HepG2 (cell line): ENCODE measurements at regions not wholly inside any gene's neighbourhood (a gene's known extent, or its start where the extent isn't known, plus 50 kb on each side); places are given as distances from the start of the nearest gene placed in this dataset.

Experiments used
- ATAC-seq: fragments of 200-7000 bp; cut with Tn5 transposase; 3 replicates; pipeline ENCODE4 v1.9.1; 2020; ENCODE audit warnings: mild to moderate bottlenecking, moderate library complexity
- BruUV-seq: library from RNA; stranded (reverse); fragments of 400-500 nt; replicated peaks from 2 replicates; lab custom pipeline; 2021; lab: Mats Ljungman, UMichigan
- CTCF ChIA-PET: fragments of 300-600 bp; formaldehyde crosslinking; extraction: SDS; loops from one replicate; lab custom pipeline; 2021; ENCODE audit warnings: low total read pairs, inconsistent platforms, low intra/inter-chr PET ratio; lab: Yijun Ruan, JAX
- POLR2A ChIA-PET: fragments of 350-600 bp; sonication (Branson Sonifier 250); formaldehyde crosslinking; loops from one replicate; lab custom pipeline; 2020; ENCODE audit warnings: antibody characterized with exemption, inconsistent platforms; lab: Yijun Ruan, JAX
- DNase-seq: peaks from one replicate; pipeline ENCODE4 v3.0.0-alpha.2; 2015; ENCODE audit warnings: low spot score
- FAIRE-seq: peaks from 3 replicates; lab custom pipeline; 2011; peaks lifted over from hg19 to GRCh38; lab: Jason Lieb, UNC
- H2AFZ ChIP-seq: one replicate; pipeline ENCODE4 v1.6.1; 2011; ENCODE audit warnings: low read length, inconsistent platforms
- H3K27ac ChIP-seq: fragments of 300-600 bp; 3 replicates; pipeline ENCODE4 v1.8.0; 2011; ENCODE audit warnings: mixed run types, mild to moderate bottlenecking, mixed read lengths, low read length, inconsistent platforms; ENCODE audit not compliant: insufficient read depth; ENCODE audit errors: extremely low read length
- H3K27me3 ChIP-seq, 2 experiments: fragments of 200-600 bp in 1 of 2; 2 replicates in 1 of 2; 3 replicates in 1 of 2; pipeline versions ENCODE4 v1.6.0 to v1.8.0; 2011; ENCODE audit warnings: low read length in 2 of 2, mild to moderate bottlenecking in 2 of 2, moderate library complexity in 2 of 2, inconsistent platforms in 1 of 2; ENCODE audit not compliant: insufficient read depth in 2 of 2, control insufficient read depth in 1 of 2
- H3K36me3 ChIP-seq, 2 experiments: fragments of 200-600 bp in 1 of 2; replicated peaks in 1 of 2; 2 replicates in 1 of 2; 3 replicates in 1 of 2; pipeline versions ENCODE4 v1.5.1 to v1.8.0; 2011; ENCODE audit warnings: low read length in 2 of 2, inconsistent platforms in 1 of 2; ENCODE audit not compliant: insufficient read depth in 2 of 2, control insufficient read depth in 1 of 2
- H3K4me1 ChIP-seq: 2 replicates; pipeline ENCODE4 v1.5.1; 2012; ENCODE audit warnings: low read length, inconsistent platforms; ENCODE audit not compliant: insufficient read depth
- H3K4me2 ChIP-seq: 2 replicates; pipeline ENCODE4 v1.6.0; 2011; ENCODE audit warnings: low read depth, low read length, inconsistent platforms
- H3K4me3 ChIP-seq, 3 experiments: fragments of 200-600 bp in 1 of 3; sonication (generic), shearing (Covaris generic) in 1 of 3; replicated peaks in 1 of 3; 2 replicates each; pipeline ENCODE4 v1.5.1; 2011 to 2016; ENCODE audit warnings: low read length in 3 of 3, inconsistent platforms in 2 of 3, low read depth in 2 of 3, mild to moderate bottlenecking in 2 of 3, control low read depth in 1 of 3, mixed read lengths in 1 of 3; ENCODE audit not compliant: insufficient read depth in 1 of 3
- H3K79me2 ChIP-seq: one replicate; pipeline ENCODE4 v1.6.1; 2011; ENCODE audit warnings: low read length, inconsistent platforms; ENCODE audit not compliant: insufficient read depth
- H3K9ac ChIP-seq: 2 replicates; pipeline ENCODE4 v1.6.0; 2011; ENCODE audit warnings: mild to moderate bottlenecking, low read depth, low read length, inconsistent platforms; ENCODE audit not compliant: insufficient read depth
- H3K9me3 ChIP-seq: 2 replicates; pipeline ENCODE4 v1.5.1; 2012; ENCODE audit warnings: mild to moderate bottlenecking, low read length
- H4K20me1 ChIP-seq: 2 replicates; pipeline ENCODE4 v1.6.0; 2011; ENCODE audit warnings: inconsistent platforms, mild to moderate bottlenecking, low read length, moderate library complexity; ENCODE audit not compliant: insufficient read depth
- BRF2 ChIP-seq: sonication (generic); formaldehyde crosslinking; IDR thresholded peaks from 2 replicates; pipeline ENCODE4 v1.8.1; 2022; ENCODE audit warnings: mild to moderate bottlenecking, missing genetic modification reagents
- CEBPB ChIP-seq: IDR thresholded peaks from 2 replicates; pipeline ENCODE4 v1.6.1; 2011; ENCODE audit warnings: low read depth, low read length, improper control_type of control experiment, borderline replicate concordance
- ELF4 ChIP-seq: sonication (generic); formaldehyde crosslinking; IDR thresholded peaks from 2 replicates; pipeline ENCODE4 v1.5.0; 2020; ENCODE audit warnings: missing genetic modification reagents, mild to moderate bottlenecking, moderate library complexity, borderline replicate concordance
- GTF2F1 ChIP-seq: fragments of 150-350 bp; IDR thresholded peaks from 2 replicates; pipeline ENCODE4 v1.6.1; 2014; ENCODE audit warnings: low read length
- JUN ChIP-seq: sonication (generic); formaldehyde crosslinking; IDR thresholded peaks from 2 replicates; pipeline ENCODE4 v1.4.0; 2020; ENCODE audit warnings: mild to moderate bottlenecking, missing genetic modification reagents
- POLR2AphosphoS5 ChIP-seq: IDR thresholded peaks from 2 replicates; pipeline ENCODE4 v1.6.1; 2012; ENCODE audit warnings: low read depth, low read length
- ZNF121 ChIP-seq: sonication (generic); formaldehyde crosslinking; IDR thresholded peaks from 2 replicates; pipeline ENCODE4 v1.5.0; 2020; ENCODE audit warnings: mild to moderate bottlenecking, missing genetic modification reagents
- ZNF329 ChIP-seq: sonication (generic); formaldehyde crosslinking; IDR thresholded peaks from 2 replicates; pipeline ENCODE4 v1.9.0; 2021; ENCODE audit warnings: low read depth, mild to moderate bottlenecking, missing genetic modification reagents
- ZNF337 ChIP-seq: sonication (generic); formaldehyde crosslinking; IDR thresholded peaks from 2 replicates; pipeline ENCODE4 v1.5.1; 2020; ENCODE audit warnings: missing genetic modification reagents, low read depth, mild to moderate bottlenecking, borderline replicate concordance
- ZNF34 ChIP-seq: sonication (generic); formaldehyde crosslinking; IDR thresholded peaks from 2 replicates; pipeline ENCODE4 v1.4.0; 2020; ENCODE audit warnings: mild to moderate bottlenecking, missing genetic modification reagents, borderline replicate concordance
- ZNF441 ChIP-seq: sonication (generic); formaldehyde crosslinking; IDR thresholded peaks from 2 replicates; pipeline ENCODE4 v1.7.0; 2021; ENCODE audit warnings: missing genetic modification reagents, borderline replicate concordance
- ZNF484 ChIP-seq: sonication (generic); formaldehyde crosslinking; IDR thresholded peaks from 2 replicates; pipeline ENCODE4 v1.5.1; 2020; ENCODE audit warnings: mild to moderate bottlenecking, low read depth, missing genetic modification reagents, borderline replicate concordance
- ZNF496 ChIP-seq: sonication (generic); formaldehyde crosslinking; IDR thresholded peaks from 2 replicates; pipeline ENCODE4 v1.8.1; 2023; ENCODE audit warnings: mild to moderate bottlenecking, moderate library complexity, missing genetic modification reagents; ENCODE audit not compliant: insufficient replicate concordance
- ZSCAN25 ChIP-seq: sonication (generic); formaldehyde crosslinking; IDR thresholded peaks from 2 replicates; pipeline ENCODE4 v1.8.0; 2022; ENCODE audit warnings: mild to moderate bottlenecking, missing genetic modification reagents
- WGBS: methylation state at CpG from one replicate; pipeline ENCODE4 v1.1.6; 2017; ENCODE audit warnings: low lambda C conversion rate; 5-methylcytosine and 5-hydroxymethylcytosine counted together
- in situ Hi-C: cut with HindIII; loops from 2 replicates; pipeline ENCODE4 v1.10.0; 2017; ENCODE audit warnings: low pct_unique_long_range_greater_than_20kb; ENCODE audit not compliant: extremely low pct_ligation_motif_present
- intact Hi-C: fragments of 100-400 bp; cut with micrococcal nuclease; formaldehyde crosslinking; loops from one replicate; pipeline ENCODE4 v1.10.0; 2022; ENCODE audit not compliant: unreplicated experiment
- TF ChIP-seq, protein P1 (sequence below): sonication (generic); formaldehyde crosslinking; IDR thresholded peaks from 2 replicates; pipeline ENCODE4 v1.5.0; 2020; ENCODE audit warnings: missing genetic modification reagents, mild to moderate bottlenecking, borderline replicate concordance

DNA sequence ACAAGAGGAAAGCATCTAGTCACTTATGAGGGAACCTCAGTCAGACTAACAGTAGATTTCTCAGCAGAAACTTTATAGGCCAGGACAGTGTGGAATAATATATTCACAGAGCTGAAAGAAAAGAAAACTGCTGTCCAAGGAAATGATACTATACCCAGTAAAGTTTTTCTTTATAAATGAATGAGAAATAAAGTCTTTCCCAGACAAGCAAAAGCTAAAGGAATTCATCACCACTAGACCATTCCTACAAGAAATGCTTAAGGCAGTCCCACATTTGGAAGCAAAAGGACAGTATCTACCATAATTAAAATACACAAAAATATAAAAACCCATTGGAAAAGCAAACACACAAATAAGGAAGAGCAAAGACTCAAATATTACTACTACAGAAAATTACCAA lies 59.9 kb downstream of the PSMG1 start:
- in situ Hi-C loops (loop anchor here (10.0 kb wide), 1 partner anchor 319 kb away; the partner anchor contains the start of gene ETS2), intact Hi-C loops (no loop called here)
- H3K4me3 ChIP-seq, result no peak overlapping the region
- ATAC-seq (no peak), DNase-seq (no peak), FAIRE-seq (no peak)
- ChIA-PET POLR2A (no interaction called here), CTCF (no interaction called here)
- H3K9ac ChIP-seq, result no peak overlapping the region
- H2AFZ ChIP-seq, result no peak overlapping the region
- H3K4me1 ChIP-seq, result peaks cover 26% of the 10 kb centered on the region
- no peaks in the 10 kb centered on the region for H3K27me3 ChIP-seq
- no peak overlapping the region for H3K27ac ChIP-seq
- no TSS peak for BruUV-seq
- H3K36me3 ChIP-seq, result no peaks in the 10 kb centered on the region
- H3K9me3 ChIP-seq, result peaks cover 12% of the 10 kb centered on the region
- H4K20me1 ChIP-seq, result no peaks in the 10 kb centered on the region
- no peaks in the 10 kb centered on the region for H3K79me2 ChIP-seq
- TF ChIP-seq CEBPB, result no peak
- TF ChIP-seq JUN (CRISPR knock-in tag), result no peak
- TF ChIP-seq ZNF337, result peak; percentile 91; the same call in 1 of the 2 replicates
- no peak for TF ChIP-seq ZNF441 (CRISPR knock-in tag)
- no peak overlapping the region for H3K4me2 ChIP-seq

- Histone ChIP-seq H3K27ac (no peak overlapping the region), H3K79me2 (no peaks in the 10 kb centered on the region), H3K4me2 (no peak overlapping the region), H3K36me3 (no peaks in the 10 kb centered on the region), H3K9me3 (peaks cover 12% of the 10 kb centered on the region), H4K20me1 (no peaks in the 10 kb centered on the region), H3K9ac (no peak overlapping the region), H3K4me1 (peaks cover 26% of the 10 kb centered on the region), H2AFZ (no peak overlapping the region)
- in situ Hi-C loops, result loop anchor here (10.0 kb wide), 1 partner anchor 317 kb away; the partner anchor contains the start of gene ETS2
- no TSS peak for BruUV-seq
- DNase-seq (no peak), ATAC-seq (no peak), FAIRE-seq (no peak)
- CTCF ChIA-PET, result no interaction called here
- POLR2A ChIA-PET, result no interaction called here
- intact Hi-C loops, result no loop called here
- 77% methylated on average over 1 of the region's 7 CpGs for WGBS
- TF ChIP-seq, protein P1, sequence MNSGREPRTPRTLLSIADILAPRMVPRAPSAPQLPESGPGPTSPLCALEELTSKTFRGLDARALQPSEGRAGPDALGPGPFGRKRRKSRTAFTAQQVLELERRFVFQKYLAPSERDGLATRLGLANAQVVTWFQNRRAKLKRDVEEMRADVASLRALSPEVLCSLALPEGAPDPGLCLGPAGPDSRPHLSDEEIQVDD (CRISPR knock-in tag), result no peak
- TF ChIP-seq POLR2AphosphoS5 (no peak), ZNF329 (CRISPR knock-in tag) (no peak), ZNF34 (CRISPR knock-in tag) (no peak), ELF4 (CRISPR knock-in tag) (no peak), ZNF496 (CRISPR knock-in tag) (no peak), ZNF484 (CRISPR knock-in tag) (no peak), BRF2 (no peak), ZNF121 (CRISPR knock-in tag) (no peak), ZSCAN25 (CRISPR knock-in tag) (no peak), GTF2F1 (no peak)
- TF ChIP-seq, all 625 proteins: peak for 0
- Histone ChIP-seq H3K27me3 (no peaks in the 10 kb centered on the region), H3K4me3 (no peak overlapping the region)
Measured at GRCh38 chr21:39121600-39122355, 61.5 kb downstream of the PSMG1 start.
